SKM-1 treated with dmso at 0.1 percent for 144 hours (cell line): ENCODE measurements at regions not wholly inside any gene's neighbourhood (a gene's known extent, or its start where the extent isn't known, plus 50 kb on each side); places are given as distances from the start of the nearest gene placed in this dataset.

Experiments used
- DNase-seq: peaks from one replicate; lab custom pipeline; 2025; ENCODE audit not compliant: unreplicated experiment; lab: John Stamatoyannopoulos, UW

DNA sequence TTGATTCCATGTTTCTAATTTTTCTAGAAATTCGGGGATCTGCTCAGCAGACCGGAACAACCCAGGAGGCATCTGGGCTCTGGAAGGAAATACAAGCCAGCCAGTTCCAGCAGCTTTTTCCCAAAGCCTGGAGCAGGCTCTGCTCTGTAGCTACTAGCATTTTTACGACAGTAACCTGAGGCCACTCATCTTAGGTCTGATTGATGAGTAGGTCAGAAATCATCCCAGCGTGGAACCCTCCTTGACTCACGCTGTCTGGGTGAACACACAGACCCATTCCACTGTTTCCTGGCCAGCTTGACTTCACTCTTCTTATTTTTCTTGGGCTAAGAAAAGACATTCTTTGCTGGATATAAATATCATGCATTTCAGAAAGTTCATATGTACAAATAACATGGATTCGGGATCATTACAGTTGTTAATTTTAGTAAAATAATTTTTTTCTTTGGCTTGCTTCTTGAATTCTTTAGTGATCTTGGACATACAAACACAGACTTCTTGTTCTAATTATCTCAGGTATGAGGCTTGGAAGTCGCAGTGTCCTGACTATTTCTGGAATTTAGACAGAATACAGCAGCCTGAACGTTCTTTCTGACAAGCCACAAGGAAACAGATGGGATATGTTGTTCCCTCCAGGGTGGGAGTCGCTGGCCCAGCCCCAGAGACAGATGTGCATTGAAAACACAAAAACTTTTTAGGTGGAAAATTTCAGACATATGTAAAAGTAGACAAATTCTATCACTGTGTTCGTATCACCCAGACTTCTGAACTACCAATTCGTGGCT, 54.6 kb upstream of the PITRM1 start:
- no peak for DNase-seq

DNA sequence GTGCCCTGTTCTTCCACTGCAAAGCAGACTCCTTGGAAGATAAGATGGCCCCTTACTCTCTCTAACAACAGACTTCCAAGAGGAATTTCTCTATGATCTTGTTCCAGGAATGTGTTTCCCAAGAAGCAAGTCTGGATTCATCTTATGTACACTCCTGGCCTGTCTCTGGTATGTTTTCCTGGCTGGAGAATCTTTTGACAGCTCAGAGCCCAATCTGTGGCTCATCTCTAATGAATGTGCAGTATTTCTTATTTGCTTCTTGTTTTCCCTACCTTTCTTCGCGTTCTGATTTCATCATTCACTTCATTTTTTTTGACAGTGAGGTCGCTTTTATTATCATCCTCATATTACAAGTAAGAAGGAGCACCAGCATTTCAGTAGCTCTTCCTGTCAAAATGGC, 53.0 kb upstream of the PITRM1 start:
- DNase-seq: no peak

GRCh38 chr10:3224241-3224640, 51.7 kb upstream of the PITRM1 start:
- DNase-seq: no peak

DNA sequence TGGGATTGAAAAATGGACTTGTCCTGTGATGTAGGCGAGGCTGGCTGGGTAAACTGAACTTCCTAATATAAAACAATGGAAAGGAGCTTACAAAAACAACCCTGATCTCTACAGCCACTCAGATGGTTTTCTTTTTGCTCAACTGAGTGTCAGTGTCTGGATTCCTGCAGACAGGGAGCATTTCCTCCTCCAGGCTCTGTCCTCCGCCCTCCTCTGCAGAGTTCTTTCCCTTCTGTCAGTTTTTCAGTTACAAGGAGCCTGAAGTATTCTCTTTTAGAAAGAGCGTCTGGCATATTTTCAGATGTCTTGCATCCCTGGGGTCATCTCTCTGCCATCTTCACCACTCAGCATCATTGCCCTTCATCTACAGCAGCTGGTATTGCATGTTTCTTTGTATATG, 50.0 kb upstream of the PITRM1 start:
- DNase-seq: no peak
